ENCODE measurements at regions not wholly inside any gene's neighbourhood (a gene's known extent, or its start where the extent isn't known, plus 50 kb on each side); places are given as distances from the start of the nearest gene placed in this dataset.

GRCh38 chr13:81781471-81781870 lies 1440.5 kb upstream of the SPRY2 start:
- Histone ChIP-seq H2AFZ (ENCODE audit: low read length) (no peak overlapping the region), H3K27me3 (ENCODE audit: insufficient read depth, low read length) (no peaks in the 10 kb centered on the region), H3K4me2 (ENCODE audit: insufficient read depth, low read length) (no peak overlapping the region), H3K79me2 (ENCODE audit: insufficient read depth, low read length) (no peaks in the 10 kb centered on the region), H3K4me3 (ENCODE audit: insufficient read depth, low read length) (no peak overlapping the region), H3K36me3 (ENCODE audit: insufficient read depth, low read length) (no peaks in the 10 kb centered on the region), H3K4me1 (ENCODE audit: insufficient read depth, low read length) (no peaks in the 10 kb centered on the region), H4K20me1 (ENCODE audit: insufficient read depth, low read length) (no peaks in the 10 kb centered on the region), H3K9me3 (ENCODE audit: low read depth, low read length) (no peaks in the 10 kb centered on the region), H3K27ac (ENCODE audit: low read depth, low read length) (no peak overlapping the region)
- no peak for DNase-seq (ENCODE audit: insufficient read length, low spot score, missing footprints)
- no peak for TF ChIP-seq CTCF (IDR thresholded peaks at IDR 0.05; ENCODE audit: extremely low read depth, low read depth, low read length)

DNA sequence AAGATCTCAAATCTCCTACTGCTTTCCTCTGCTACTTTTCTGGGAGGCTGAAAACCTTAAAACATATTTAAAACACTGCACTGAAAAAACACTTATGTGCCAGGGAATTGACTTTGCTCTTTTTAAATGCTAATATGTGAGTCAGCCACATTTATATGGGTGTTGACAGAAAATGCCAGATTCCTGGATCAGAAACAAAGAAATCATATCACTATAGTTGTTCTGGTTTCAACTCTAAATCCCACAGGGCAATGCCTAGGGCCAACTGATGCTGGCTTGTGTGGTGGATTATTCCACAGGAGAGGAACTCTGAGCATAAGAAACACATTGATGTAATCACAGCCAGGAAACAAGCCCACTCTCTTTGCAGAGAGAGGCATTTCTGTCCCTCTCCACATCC lies 1439.0 kb upstream of the SPRY2 start:
- TF ChIP-seq CTCF (IDR thresholded peaks at IDR 0.05; ENCODE audit: extremely low read depth, low read depth, low read length): no peak
- Histone ChIP-seq H3K4me3 (ENCODE audit: insufficient read depth, low read length) (no peak overlapping the region), H3K27ac (ENCODE audit: low read depth, low read length) (no peak overlapping the region), H4K20me1 (ENCODE audit: insufficient read depth, low read length) (no peaks in the 10 kb centered on the region), H3K9me3 (ENCODE audit: low read depth, low read length) (no peaks in the 10 kb centered on the region), H3K4me2 (ENCODE audit: insufficient read depth, low read length) (no peak overlapping the region), H3K79me2 (ENCODE audit: insufficient read depth, low read length) (no peaks in the 10 kb centered on the region), H3K36me3 (ENCODE audit: insufficient read depth, low read length) (no peaks in the 10 kb centered on the region), H2AFZ (ENCODE audit: low read length) (no peak overlapping the region), H3K27me3 (ENCODE audit: insufficient read depth, low read length) (no peaks in the 10 kb centered on the region), H3K4me1 (ENCODE audit: insufficient read depth, low read length) (no peaks in the 10 kb centered on the region)
- no peak for DNase-seq (ENCODE audit: insufficient read length, low spot score, missing footprints)

- no peak overlapping the region for H3K4me3 ChIP-seq (ENCODE audit: insufficient read depth, low read length)
- no peak overlapping the region for H3K4me2 ChIP-seq (ENCODE audit: insufficient read depth, low read length)
- no peak for DNase-seq (ENCODE audit: insufficient read length, low spot score, missing footprints)
- TF ChIP-seq CTCF (IDR thresholded peaks at IDR 0.05; ENCODE audit: extremely low read depth, low read depth, low read length): no peak
- no peaks in the 10 kb centered on the region for H3K36me3 ChIP-seq (ENCODE audit: insufficient read depth, low read length)
- no peak overlapping the region for H2AFZ ChIP-seq (ENCODE audit: low read length)
- H4K20me1 ChIP-seq (ENCODE audit: insufficient read depth, low read length): no peaks in the 10 kb centered on the region
- no peaks in the 10 kb centered on the region for H3K79me2 ChIP-seq (ENCODE audit: insufficient read depth, low read length)
- H3K27ac ChIP-seq (ENCODE audit: low read depth, low read length): no peak overlapping the region
- H3K4me1 ChIP-seq (ENCODE audit: insufficient read depth, low read length): no peaks in the 10 kb centered on the region
- no peaks in the 10 kb centered on the region for H3K9me3 ChIP-seq (ENCODE audit: low read depth, low read length)
- H3K27me3 ChIP-seq (ENCODE audit: insufficient read depth, low read length): no peaks in the 10 kb centered on the region
Observed at GRCh38 chr13:81778350-81778749, 1437.4 kb upstream of the SPRY2 start.

DNA sequence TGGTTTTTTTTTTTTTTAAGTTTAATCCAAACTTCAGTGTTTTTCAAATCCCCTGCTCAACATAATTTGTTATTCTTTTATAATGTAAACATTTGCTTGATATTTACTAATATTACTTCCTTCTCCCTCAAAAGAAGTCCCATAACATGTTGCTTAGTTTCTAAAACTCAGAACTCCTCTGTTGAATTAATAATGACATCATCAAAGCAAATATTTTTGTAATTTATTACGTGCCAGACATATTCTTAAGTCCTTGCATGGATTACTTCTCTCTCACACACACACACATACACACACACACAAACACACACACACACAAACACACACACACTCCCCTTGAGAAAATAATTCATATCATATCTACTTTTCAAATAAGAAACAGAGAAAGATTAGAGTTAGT lies 1432.3 kb upstream of the SPRY2 start:
- Histone ChIP-seq H3K4me1 (ENCODE audit: insufficient read depth, low read length) (no peaks in the 10 kb centered on the region), H3K9me3 (ENCODE audit: low read depth, low read length) (no peaks in the 10 kb centered on the region), H3K27me3 (ENCODE audit: insufficient read depth, low read length) (no peaks in the 10 kb centered on the region), H3K36me3 (ENCODE audit: insufficient read depth, low read length) (no peaks in the 10 kb centered on the region), H3K4me3 (ENCODE audit: insufficient read depth, low read length) (no peak overlapping the region), H3K79me2 (ENCODE audit: insufficient read depth, low read length) (no peaks in the 10 kb centered on the region), H4K20me1 (ENCODE audit: insufficient read depth, low read length) (no peaks in the 10 kb centered on the region), H2AFZ (ENCODE audit: low read length) (no peak overlapping the region), H3K4me2 (ENCODE audit: insufficient read depth, low read length) (no peak overlapping the region), H3K27ac (ENCODE audit: low read depth, low read length) (no peak overlapping the region)
- no peak for TF ChIP-seq CTCF (IDR thresholded peaks at IDR 0.05; ENCODE audit: extremely low read depth, low read depth, low read length)
- no peak for DNase-seq (ENCODE audit: insufficient read length, low spot score, missing footprints)

Measured in osteoblast (primary cell).